GM12891 (cell line): ENCODE measurements at regions not wholly inside any gene's neighbourhood (a gene's known extent, or its start where the extent isn't known, plus 50 kb on each side); places are given as distances from the start of the nearest gene placed in this dataset.

Source experiments
- DNase-seq: peaks from one replicate; pipeline ENCODE4 v3.0.0; 2011; ENCODE audit warnings: low spot score; ENCODE audit not compliant: insufficient read length
- FAIRE-seq: peaks from 2 replicates; lab custom pipeline; 2011; peaks lifted over from hg19 to GRCh38; lab: Jason Lieb, UNC
- PAX5 ChIP-seq: IDR thresholded peaks from 2 replicates; pipeline ENCODE4 v1.6.1; 2011; ENCODE audit warnings: low read length, moderate library complexity, mild to moderate bottlenecking; ENCODE audit not compliant: insufficient read depth, severe bottlenecking
- POLR2A ChIP-seq: IDR thresholded peaks from 2 replicates; pipeline ENCODE4 v1.6.1; 2011; ENCODE audit warnings: low read depth, low read length, control low read depth
- POLR2AphosphoS5 ChIP-seq: IDR thresholded peaks from 2 replicates; pipeline ENCODE4 v1.6.1; 2011; ENCODE audit warnings: low read depth, low read length, control low read depth
- POU2F2 ChIP-seq: IDR thresholded peaks from 2 replicates; pipeline ENCODE4 v1.6.1; 2011; ENCODE audit warnings: low read depth, mild to moderate bottlenecking, control low read depth, low read length, moderate library complexity
- SPI1 ChIP-seq: IDR thresholded peaks from 2 replicates; pipeline ENCODE4 v1.6.1; 2011; ENCODE audit warnings: low read depth, low read length, control low read depth
- TAF1 ChIP-seq: IDR thresholded peaks from 2 replicates; pipeline ENCODE4 v1.6.1; 2011; ENCODE audit warnings: low read depth, low read length, control low read depth

DNA sequence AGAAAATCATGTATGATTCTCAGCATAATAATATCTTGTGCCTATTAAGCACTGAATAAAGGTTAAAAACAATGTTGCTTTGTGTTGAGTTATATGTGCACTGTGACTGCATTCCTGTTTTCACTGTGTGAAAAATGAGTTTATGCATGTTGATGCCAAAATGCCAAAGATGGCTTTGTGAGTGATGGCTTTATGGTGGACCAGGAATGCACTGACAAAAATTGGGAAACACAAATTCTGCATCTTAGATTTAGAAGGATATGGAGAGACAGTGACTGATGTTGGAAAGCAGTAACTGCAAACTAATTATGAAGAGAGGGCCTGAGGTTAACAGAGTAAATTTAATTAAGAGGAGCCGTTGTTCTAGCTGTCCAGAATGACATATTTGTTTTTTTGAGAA is 440.4 kb downstream of the KIF20B start:
- no peak for TF ChIP-seq PAX5
- no peak for TF ChIP-seq POU2F2
- TF ChIP-seq POLR2A = no peak
- no peak for TF ChIP-seq TAF1
- TF ChIP-seq POLR2AphosphoS5 = no peak
- no peak for TF ChIP-seq SPI1
- DNase-seq (no peak), FAIRE-seq (no peak)

DNA sequence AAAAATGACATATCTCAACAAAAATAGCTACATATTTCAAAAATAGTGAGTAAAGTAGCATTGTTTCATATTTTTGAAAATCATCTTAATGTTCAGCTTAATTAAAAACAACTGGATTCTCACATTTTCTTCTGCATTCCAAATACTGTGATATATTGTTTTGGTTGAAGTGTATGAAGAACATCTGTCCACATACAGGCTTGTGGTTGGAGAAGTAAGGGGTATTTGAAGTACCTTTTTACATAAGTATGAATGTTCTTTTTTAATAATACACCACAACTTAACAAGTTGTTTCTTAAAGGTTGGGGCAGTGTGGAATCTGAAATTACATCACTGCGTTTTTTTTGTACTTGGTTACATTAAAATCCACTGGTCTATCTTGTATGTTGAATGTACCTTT is 442.5 kb downstream of the KIF20B start:
- TF ChIP-seq SPI1 (no peak), POLR2A (no peak), TAF1 (no peak), POLR2AphosphoS5 (no peak), PAX5 (no peak), POU2F2 (no peak)
- FAIRE-seq (no peak), DNase-seq (no peak)

DNA sequence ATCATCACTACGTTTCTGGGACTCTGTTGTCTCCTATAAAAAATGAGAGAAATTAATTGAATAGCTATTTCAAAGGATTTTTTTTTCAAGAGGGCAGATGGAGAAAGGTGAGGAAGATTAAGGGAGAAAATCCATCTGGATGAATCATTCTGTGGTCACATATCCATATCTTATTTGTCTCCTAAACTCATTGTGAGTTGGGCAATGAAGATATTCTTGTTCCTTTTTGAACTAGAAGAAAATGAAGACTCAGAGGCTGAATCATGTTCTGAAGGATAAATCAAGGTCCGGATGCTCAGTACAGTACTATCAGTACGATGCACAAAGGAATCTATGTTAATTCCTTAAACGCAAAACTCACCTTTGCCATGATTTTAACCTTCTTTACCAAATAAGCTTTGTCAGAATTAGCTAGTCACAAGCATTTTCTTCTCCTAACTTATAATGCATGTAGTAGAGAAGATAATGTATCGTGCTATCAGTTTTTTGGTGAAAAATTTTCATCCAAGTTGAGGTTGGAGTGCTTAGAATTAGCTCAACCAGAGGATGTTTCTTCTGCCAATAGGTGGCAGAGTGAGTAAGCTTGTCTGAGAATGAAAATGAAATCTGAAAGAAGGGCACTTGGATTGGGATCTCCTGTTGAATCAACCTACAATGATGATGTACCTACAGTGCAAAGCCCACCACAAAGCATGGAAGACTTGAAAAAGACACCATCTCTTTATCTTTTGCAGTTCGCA is 446.9 kb downstream of the KIF20B start:
- FAIRE-seq (peak; percentile 43), DNase-seq (no peak)
- TF ChIP-seq PAX5 = no peak

DNA sequence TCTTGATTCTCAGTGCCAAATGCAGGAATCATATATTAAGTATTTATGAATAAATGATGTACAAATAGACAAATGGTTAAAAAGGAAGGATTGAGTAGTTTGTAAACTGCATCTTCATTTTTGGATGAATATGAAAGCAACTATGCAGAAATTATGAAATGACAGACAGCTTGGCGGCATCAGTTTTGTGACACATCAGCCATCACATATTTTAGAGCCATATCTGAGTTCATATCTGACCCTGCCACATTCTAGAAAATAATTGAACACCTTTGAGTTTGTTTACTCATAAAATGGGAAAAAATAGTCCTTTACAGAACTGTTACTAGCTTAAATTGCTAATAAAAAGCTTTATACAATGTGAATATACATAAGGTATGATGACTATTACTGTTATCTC is 448.2 kb downstream of the KIF20B start:
- FAIRE-seq (no peak), DNase-seq (no peak)
- TF ChIP-seq POU2F2 (no peak), POLR2A (no peak), POLR2AphosphoS5 (no peak), PAX5 (no peak), SPI1 (no peak), TAF1 (no peak)

DNA sequence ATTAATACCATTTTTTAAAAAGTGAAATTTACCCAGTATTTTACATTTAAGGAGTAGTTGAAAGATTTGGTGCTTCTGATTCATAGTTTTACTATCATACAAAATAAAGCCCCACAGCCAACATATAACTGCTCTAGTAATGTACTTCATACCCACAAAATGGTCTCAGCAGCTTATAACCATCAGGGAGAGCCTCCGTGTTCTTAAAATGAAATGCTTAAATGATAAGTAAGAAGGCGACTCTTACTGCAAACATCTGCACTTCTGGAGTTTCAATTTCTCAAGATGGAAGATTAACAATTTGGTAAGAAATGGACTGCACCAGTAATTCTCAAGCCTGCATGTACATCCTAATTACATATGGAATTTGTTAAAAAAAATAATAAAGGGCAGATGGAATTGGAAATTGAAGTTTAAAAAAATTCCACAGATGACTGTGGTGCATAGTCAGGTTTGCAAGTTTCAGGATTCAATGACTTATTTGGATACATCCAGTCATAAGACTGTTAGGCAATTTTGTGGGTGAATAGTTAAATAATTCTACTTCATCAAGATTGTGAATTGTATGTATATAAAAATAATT is 461.0 kb downstream of the KIF20B start:
- DNase-seq (no peak), FAIRE-seq (no peak)
- no peak for TF ChIP-seq SPI1
- TF ChIP-seq TAF1 = no peak
- TF ChIP-seq PAX5 = no peak
- no peak for TF ChIP-seq POLR2A
- TF ChIP-seq POLR2AphosphoS5 = no peak
- TF ChIP-seq POU2F2 = no peak

DNA sequence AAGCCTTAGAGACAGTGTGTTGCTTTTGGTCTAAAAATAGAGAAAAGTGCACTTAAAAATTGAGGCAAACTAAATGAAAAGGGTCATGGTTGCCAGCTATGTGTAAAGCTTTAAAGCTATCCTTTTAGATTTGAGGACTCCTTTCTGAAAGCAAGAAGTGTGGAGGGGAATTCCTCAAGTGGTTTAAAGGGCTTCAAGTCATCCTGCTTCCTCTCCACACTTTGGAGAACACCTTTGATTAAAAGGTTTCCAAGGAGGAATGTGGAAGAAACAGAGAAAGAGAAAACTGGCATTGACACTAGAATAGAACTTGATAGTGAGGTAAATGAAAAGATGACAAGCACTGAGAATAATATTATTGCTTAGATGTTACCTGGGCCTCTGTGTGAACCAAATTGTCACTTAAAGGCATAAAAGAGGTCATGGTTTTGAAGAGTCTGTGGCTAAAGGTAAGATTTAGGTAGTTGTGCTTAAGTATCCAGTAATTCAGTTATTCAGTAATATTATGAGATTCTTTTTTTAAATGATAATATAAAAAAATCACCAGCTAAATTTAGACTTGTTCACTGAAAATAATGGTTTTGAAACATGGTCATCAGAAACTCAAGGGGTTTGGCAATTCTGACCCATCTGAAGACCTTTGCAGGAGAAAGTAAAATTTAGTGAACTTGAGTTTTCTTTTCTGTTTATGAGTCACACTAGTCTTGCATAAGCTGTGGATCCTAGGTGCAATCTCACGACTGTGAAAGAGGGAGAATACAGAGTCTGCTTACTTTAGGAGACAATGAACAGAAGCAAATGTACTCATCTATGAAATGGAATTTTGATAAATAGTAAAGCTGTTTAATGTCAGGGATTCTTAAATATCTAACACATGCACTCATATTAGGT is 466.0 kb downstream of the KIF20B start:
- TF ChIP-seq SPI1 (peak; percentile 62), POU2F2 (no peak)
- no peak for DNase-seq
- peak; percentile 26 for FAIRE-seq

DNA sequence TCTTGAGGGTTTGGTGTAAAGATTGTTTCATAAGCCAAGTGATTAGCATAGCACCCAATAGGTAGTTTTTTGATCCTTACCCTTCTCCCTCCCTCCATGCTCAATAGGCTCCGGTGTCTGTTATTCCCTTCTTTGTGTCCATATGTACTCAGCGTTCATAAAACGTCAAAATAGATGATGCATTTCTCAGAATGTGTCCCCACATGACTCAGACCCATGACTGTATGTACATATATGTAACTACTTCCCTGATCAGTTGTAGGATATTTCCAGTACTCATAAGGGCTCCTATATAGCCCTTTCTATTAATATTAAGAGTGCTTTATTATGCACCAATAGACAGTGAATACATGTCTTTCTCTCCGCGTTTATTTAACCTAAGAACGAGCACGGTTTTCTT is 466.9 kb downstream of the KIF20B start:
- TF ChIP-seq POU2F2 (no peak), TAF1 (no peak), POLR2A (no peak), POLR2AphosphoS5 (no peak), PAX5 (no peak), SPI1 (no peak)
- FAIRE-seq = no peak
- DNase-seq = no peak

DNA sequence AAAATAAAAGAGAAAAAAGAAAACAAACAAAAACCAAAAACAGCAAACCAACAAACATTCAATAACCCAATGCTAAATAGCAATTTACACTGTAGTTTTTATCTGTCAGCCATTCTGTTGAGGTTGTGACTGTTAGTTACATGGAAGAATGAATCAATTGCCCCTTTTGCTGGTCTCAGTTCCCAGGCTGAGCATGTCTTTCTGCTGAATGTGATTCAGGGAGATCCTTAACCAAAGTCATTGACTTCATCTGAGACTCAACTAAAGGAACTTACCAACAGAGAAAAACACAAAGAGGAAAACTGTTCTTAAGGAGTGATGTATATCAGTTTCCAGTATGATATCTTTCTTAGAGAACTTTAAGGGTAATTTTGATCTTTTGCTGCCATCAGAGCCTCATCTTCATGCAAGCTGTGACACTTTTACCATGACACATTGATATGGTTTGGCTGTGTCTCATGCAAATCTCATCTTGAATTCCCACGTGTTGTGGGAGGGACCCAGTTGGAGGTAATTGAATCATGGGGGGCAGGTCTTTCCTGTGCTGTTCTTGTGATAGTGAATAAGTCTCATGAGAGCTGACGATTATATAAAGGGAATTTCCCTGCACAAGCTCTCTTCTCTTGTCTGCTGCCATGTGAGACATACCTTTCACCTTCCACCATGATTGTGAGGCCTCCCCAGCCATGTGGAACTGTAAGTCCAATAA is 469.8 kb downstream of the KIF20B start:
- FAIRE-seq (no peak), DNase-seq (no peak)
- no peak for TF ChIP-seq SPI1
- no peak for TF ChIP-seq TAF1
- no peak for TF ChIP-seq POU2F2
- TF ChIP-seq PAX5 = no peak
- no peak for TF ChIP-seq POLR2AphosphoS5
- no peak for TF ChIP-seq POLR2A

DNA sequence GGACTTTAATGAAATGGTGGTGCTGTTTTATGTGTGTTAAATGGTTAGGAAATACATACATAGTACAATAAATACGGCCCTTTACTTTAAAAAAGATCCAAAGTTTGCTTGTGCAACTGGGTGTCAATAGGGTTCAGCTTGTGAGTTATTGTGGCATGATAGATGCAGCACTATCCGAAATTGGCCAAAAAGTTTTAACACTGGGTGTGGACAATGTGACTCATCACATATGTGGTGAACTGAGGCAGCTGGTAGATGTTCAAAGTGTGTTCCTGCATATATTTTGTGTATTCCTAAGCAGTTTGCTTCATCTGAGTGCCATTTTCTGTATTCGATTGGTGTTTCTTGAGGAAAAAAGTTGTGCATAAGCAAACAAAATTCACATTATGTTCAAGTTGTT is 473.1 kb downstream of the KIF20B start:
- no peak for FAIRE-seq
- TF ChIP-seq PAX5 (no peak), POU2F2 (no peak), POLR2A (no peak), TAF1 (no peak), POLR2AphosphoS5 (no peak), SPI1 (no peak)
- no peak for DNase-seq
